Hepatic stellate cell (primary cell): ENCODE measurements at regions not wholly inside any gene's neighbourhood (a gene's known extent, or its start where the extent isn't known, plus 50 kb on each side); places are given as distances from the start of the nearest gene placed in this dataset.
"Not testable (repeated sequence)": the region's sequence is repeated elsewhere in the genome, so short reads cannot be mapped to it uniquely, and the experiment has no call there.

Experiments used
- DNase-seq: peaks from one replicate; pipeline ENCODE4 v3.0.0; 2011; ENCODE audit warnings: low spot score

DNA sequence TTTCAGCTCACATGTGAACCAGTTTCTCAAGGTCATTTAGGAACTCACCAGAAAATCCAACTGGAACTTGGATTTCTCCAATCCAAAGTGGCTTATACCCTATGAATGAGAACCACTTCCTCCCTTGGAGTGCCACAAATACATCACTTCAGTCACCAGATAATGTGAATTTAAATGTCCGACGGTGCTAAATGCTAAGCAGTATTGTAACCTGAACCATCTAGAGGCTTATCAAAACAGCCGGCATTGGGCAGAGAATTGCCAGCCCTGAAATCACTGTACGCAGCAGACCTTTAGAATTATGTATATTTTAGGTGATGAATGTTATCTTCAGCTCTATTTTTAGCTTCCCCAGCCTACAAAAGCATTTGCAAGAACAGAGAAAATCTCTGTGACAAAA, 76.8 kb upstream of the COX20 start:
- no peak for DNase-seq

GRCh38 chr1:244759158-244759557, 76.3 kb upstream of the COX20 start:
- no peak for DNase-seq

GRCh38 chr1:244760471-244760870, 75.0 kb upstream of the COX20 start:
- no peak for DNase-seq

- DNase-seq = no peak
Observed at GRCh38 chr1:244761279-244761678, 74.2 kb upstream of the COX20 start.

GRCh38 chr1:244762629-244763028, 72.8 kb upstream of the COX20 start:
- DNase-seq = no peak

- DNase-seq = no peak
Observed at GRCh38 chr1:244768186-244768585, 67.3 kb upstream of the COX20 start.

DNA sequence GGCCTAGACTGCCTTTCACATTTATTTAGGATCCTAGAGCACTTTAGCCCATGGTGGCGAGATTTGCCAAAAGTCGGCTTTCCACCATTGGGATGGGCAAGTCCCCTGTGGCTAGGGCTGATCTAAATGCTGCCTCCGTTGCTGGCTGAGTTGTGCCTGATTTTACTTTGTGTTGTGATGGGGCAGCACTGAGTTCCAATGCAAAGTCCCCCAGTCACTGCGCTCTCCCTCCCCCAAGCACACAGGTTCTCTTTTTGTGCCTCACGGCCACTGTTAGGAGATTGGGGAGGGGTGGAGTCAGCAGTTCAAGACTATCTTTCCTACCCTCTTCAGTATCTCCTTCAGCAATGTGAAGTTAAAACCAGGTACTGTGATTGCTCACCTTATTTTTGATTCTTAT, 66.7 kb upstream of the COX20 start:
- DNase-seq = no peak

- DNase-seq = not testable (repeated sequence)
Observed at GRCh38 chr1:244770556-244770955, 64.9 kb upstream of the COX20 start.

- no peak for DNase-seq
Observed at GRCh38 chr1:244773513-244773912, 61.9 kb upstream of the COX20 start.

GRCh38 chr1:244776783-244777182, 58.7 kb upstream of the COX20 start:
- not testable (repeated sequence) for DNase-seq

DNA sequence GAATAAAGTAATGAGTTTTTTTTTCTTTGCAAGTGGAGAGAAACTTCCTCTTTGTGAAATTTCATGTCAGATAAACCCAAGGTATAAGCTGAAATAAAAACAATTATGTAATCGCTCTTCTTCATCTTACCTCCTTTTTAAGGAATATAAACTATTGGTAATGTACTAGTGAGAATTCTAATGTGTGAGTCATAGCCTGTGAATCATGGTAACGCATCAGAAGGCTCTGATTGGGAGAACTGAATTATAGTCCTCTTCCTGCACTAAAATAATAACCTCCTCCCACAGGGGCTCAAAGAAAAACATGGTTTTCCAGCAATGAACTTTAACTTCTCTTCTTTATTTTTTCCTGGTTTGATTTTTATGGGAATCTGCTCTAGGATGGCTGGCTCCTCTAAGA, 57.1 kb upstream of the COX20 start:
- DNase-seq = peak; percentile 77

- DNase-seq = no peak
Observed at GRCh38 chr1:244779410-244779809, 56.0 kb upstream of the COX20 start.

GRCh38 chr1:244780311-244780710, 55.1 kb upstream of the COX20 start:
- no peak for DNase-seq

- no peak for DNase-seq
Observed at GRCh38 chr1:244782056-244782455, 53.4 kb upstream of the COX20 start.

DNA sequence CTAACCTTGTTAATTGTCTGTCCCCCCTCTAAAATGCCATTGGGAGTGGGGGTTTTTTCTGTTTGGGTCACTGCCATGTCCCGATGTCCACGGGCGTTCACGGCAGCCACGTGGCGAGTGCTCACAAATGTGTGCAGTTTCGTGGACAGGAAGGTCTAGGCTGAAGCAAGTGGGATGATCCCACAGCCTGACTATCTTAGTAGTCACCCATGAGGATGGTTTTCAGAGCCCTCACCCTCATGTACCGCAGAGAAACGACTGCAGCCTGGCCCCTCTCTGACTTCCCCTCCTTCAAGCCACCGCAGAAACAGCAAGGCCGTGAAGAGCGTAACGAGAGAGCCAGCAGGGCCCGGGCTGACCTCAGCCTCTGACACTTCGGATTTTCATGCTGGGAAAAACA, 52.3 kb upstream of the COX20 start:
- DNase-seq = no peak
